PC-3 (cell line): ENCODE measurements at regions not wholly inside any gene's neighbourhood (a gene's known extent, or its start where the extent isn't known, plus 50 kb on each side); places are given as distances from the start of the nearest gene placed in this dataset.

ENCODE experiments used
- ATAC-seq: fragments of 200-7000 bp; cut with Tn5 transposase; 2 replicates; pipeline ENCODE4 v1.9.1; 2020; ENCODE audit warnings: mild to moderate bottlenecking, moderate library complexity
- BruUV-seq: library from RNA; stranded (reverse); fragments of 400-500 nt; replicated peaks from 2 replicates; lab custom pipeline; 2021; lab: Mats Ljungman, UMichigan
- CTCF ChIA-PET: fragments of 300-600 bp; sonication (Branson Sonifier 250); formaldehyde crosslinking; loops from one replicate; lab custom pipeline; 2022; ENCODE audit warnings: antibody characterized with exemption; lab: Charles Lee
- POLR2A ChIA-PET: fragments of 300-600 bp; sonication (Branson Sonifier 250); formaldehyde crosslinking; loops from one replicate; lab custom pipeline; 2022; ENCODE audit warnings: antibody characterized with exemption; ENCODE audit not compliant: unreplicated experiment; lab: Charles Lee
- DNase-seq: peaks from one replicate; pipeline ENCODE4 v3.0.0-alpha.2; 2015
- H2AFZ ChIP-seq: fragments of 300-600 bp; sonication (generic); 2 replicates; pipeline ENCODE4 v1.6.0; 2016; ENCODE audit warnings: antibody characterized with exemption, low read length
- H3F3A ChIP-seq: fragments of 300-600 bp; sonication (generic); one replicate; pipeline ENCODE4 v1.6.0; 2017; ENCODE audit warnings: antibody characterized with exemption, low read length, control low read depth, mild to moderate bottlenecking; ENCODE audit not compliant: unreplicated experiment
- H3K27ac ChIP-seq: fragments of 300-600 bp; sonication (generic); 2 replicates; pipeline ENCODE4 v1.5.1; 2016; ENCODE audit warnings: mild to moderate bottlenecking, low read length
- H3K27me3 ChIP-seq: fragments of 300-600 bp; sonication (generic); 2 replicates; pipeline ENCODE4 v1.6.1; 2016; ENCODE audit warnings: low read length, mixed read lengths
- H3K36me3 ChIP-seq: fragments of 300-600 bp; sonication (generic); 2 replicates; pipeline ENCODE4 v1.6.1; 2016; ENCODE audit warnings: low read depth, mixed run types, low read length, mixed read lengths
- H3K4me1 ChIP-seq: fragments of 300-600 bp; sonication (generic); 2 replicates; pipeline ENCODE4 v1.5.1; 2016; ENCODE audit warnings: low read length; ENCODE audit not compliant: insufficient read depth
- H3K4me2 ChIP-seq: fragments of 300-600 bp; sonication (generic); 2 replicates; pipeline ENCODE4 v1.6.0; 2016; ENCODE audit warnings: low read length
- H3K4me3 ChIP-seq: fragments of 300-600 bp; sonication (generic); 2 replicates; pipeline ENCODE4 v1.5.1; 2016; ENCODE audit warnings: mild to moderate bottlenecking, low read length, mixed read lengths
- H3K79me2 ChIP-seq: fragments of 300-600 bp; sonication (generic); 2 replicates; pipeline ENCODE4 v1.6.1; 2017; ENCODE audit warnings: low read length, mixed read lengths
- H3K9ac ChIP-seq: fragments of 300-600 bp; sonication (generic); 2 replicates; pipeline ENCODE4 v1.6.0; 2016; ENCODE audit warnings: mild to moderate bottlenecking, low read length
- H3K9me2 ChIP-seq: fragments of 300-600 bp; sonication (generic); replicated peaks from 2 replicates; pipeline ENCODE4 v1.6.1; 2016; ENCODE audit warnings: mixed run types, low read length, mixed read lengths
- H3K9me3 ChIP-seq: fragments of 300-600 bp; sonication (generic); 2 replicates; pipeline ENCODE4 v1.6.1; 2016; ENCODE audit warnings: low read length, mixed read lengths
- H4K20me1 ChIP-seq: fragments of 300-600 bp; sonication (generic); 2 replicates; pipeline ENCODE4 v1.6.1; 2016; ENCODE audit warnings: low read length, mixed read lengths
- EZH2 ChIP-seq: fragments of 300-600 bp; sonication (generic); IDR thresholded peaks from one replicate; pipeline ENCODE4 v1.6.1; 2017; ENCODE audit warnings: antibody characterized with exemption, mild to moderate bottlenecking, low read length; ENCODE audit not compliant: unreplicated experiment
- EZH2phosphoT487 ChIP-seq: fragments of 300-600 bp; sonication (generic); IDR thresholded peaks from 2 replicates; pipeline ENCODE4 v1.6.1; 2018; ENCODE audit warnings: mild to moderate bottlenecking, antibody characterized with exemption, low read length, borderline replicate concordance
- intact Hi-C: fragments of 100-400 bp; cut with micrococcal nuclease; formaldehyde crosslinking; loops from 2 replicates; pipeline ENCODE4 v1.9.0; 2023
- TF ChIP-seq, protein P1 (sequence below): fragments of 300-600 bp; sonication (generic); conservative IDR thresholded peaks from 2 replicates; pipeline ENCODE4 v1.5.1; 2017; ENCODE audit warnings: antibody characterized with exemption, low read depth, mild to moderate bottlenecking, low read length

GRCh38 chr19:28504727-28505126, 708.2 kb downstream of the UQCRFS1 start:
- ChIA-PET CTCF (no interaction called here), POLR2A (no interaction called here)
- no peak overlapping the region for H3K9ac ChIP-seq
- H3K4me2 ChIP-seq = no peak overlapping the region
- H3K27ac ChIP-seq = no peak overlapping the region
- H3K4me3 ChIP-seq = no peak overlapping the region
- H2AFZ ChIP-seq = no peak overlapping the region
- H3K4me1 ChIP-seq = no peaks in the 10 kb centered on the region
- no TSS peak for BruUV-seq
- DNase-seq (no peak), ATAC-seq (no peak)
- H3F3A ChIP-seq = no peaks in the 10 kb centered on the region
- TF ChIP-seq, protein P1, sequence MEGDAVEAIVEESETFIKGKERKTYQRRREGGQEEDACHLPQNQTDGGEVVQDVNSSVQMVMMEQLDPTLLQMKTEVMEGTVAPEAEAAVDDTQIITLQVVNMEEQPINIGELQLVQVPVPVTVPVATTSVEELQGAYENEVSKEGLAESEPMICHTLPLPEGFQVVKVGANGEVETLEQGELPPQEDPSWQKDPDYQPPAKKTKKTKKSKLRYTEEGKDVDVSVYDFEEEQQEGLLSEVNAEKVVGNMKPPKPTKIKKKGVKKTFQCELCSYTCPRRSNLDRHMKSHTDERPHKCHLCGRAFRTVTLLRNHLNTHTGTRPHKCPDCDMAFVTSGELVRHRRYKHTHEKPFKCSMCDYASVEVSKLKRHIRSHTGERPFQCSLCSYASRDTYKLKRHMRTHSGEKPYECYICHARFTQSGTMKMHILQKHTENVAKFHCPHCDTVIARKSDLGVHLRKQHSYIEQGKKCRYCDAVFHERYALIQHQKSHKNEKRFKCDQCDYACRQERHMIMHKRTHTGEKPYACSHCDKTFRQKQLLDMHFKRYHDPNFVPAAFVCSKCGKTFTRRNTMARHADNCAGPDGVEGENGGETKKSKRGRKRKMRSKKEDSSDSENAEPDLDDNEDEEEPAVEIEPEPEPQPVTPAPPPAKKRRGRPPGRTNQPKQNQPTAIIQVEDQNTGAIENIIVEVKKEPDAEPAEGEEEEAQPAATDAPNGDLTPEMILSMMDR = no peak
- no peak for TF ChIP-seq EZH2
- H3K9me3 ChIP-seq = no peaks in the 10 kb centered on the region
- no peaks in the 10 kb centered on the region for H3K79me2 ChIP-seq
- no peaks in the 10 kb centered on the region for H3K36me3 ChIP-seq
- no peaks in the 10 kb centered on the region for H3K9me2 ChIP-seq
- H4K20me1 ChIP-seq = no peaks in the 10 kb centered on the region
- intact Hi-C loops = no loop called here
- no peaks in the 10 kb centered on the region for H3K27me3 ChIP-seq

- TF ChIP-seq EZH2phosphoT487 (no peak), EZH2 (no peak)
- TF ChIP-seq, protein P1 = no peak
- Histone ChIP-seq H3K27me3 (no peaks in the 10 kb centered on the region), H4K20me1 (no peaks in the 10 kb centered on the region), H3K9me2 (no peaks in the 10 kb centered on the region), H3K9ac (no peak overlapping the region), H3K79me2 (no peaks in the 10 kb centered on the region), H3K4me2 (no peak overlapping the region), H3F3A (no peaks in the 10 kb centered on the region), H2AFZ (no peak overlapping the region), H3K9me3 (no peaks in the 10 kb centered on the region), H3K27ac (no peak overlapping the region), H3K36me3 (no peaks in the 10 kb centered on the region), H3K4me3 (no peak overlapping the region), H3K4me1 (no peaks in the 10 kb centered on the region)
- intact Hi-C loops = no loop called here
- ChIA-PET POLR2A (no interaction called here), CTCF (no interaction called here)
- DNase-seq (no peak), ATAC-seq (no peak)
- no TSS peak for BruUV-seq
Observed at GRCh38 chr19:28504139-28504538, 708.8 kb downstream of the UQCRFS1 start.

DNA sequence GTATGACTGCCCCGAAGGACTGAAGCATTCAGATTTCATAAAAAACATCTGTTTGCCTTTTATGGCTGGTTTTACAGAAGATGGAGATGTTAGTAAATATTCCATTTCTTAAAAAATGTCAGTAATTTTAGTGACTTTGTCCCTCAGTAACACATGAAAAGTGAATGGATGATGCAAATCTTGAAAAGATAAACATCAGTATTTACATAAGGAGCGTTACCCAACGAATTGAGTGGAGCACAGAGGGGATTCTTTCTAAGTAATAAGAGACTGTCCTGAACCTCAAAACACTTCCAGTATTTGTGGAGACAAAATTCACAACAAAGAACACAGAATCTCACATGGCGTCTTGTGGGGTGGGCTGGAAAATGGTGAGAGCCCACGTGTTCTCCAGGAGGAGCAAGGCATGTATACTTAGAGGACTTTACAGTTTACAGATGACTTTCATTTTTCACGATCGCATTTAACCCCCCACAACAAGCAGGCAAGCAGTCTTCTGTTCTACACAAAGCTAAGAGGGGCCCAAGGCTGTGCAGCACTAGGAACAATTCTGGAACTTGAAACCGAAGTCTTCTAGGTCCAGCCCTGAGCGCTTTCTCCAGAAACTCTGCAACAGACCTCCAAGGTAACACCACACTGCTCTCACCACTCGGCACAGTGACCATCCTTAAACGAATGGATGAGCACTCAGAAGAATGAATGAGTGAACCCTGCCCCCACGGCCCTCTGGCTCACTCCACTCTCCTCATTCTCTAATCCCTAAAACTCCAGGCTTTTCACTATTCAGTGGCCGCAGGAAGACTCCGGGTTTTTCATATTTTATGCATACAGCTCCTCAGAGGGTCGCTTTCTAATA, 709.8 kb downstream of the UQCRFS1 start:
- no peak overlapping the region for H3K27ac ChIP-seq
- no peak overlapping the region for H2AFZ ChIP-seq
- no peak overlapping the region for H3K4me2 ChIP-seq
- ChIA-PET POLR2A (no interaction called here), CTCF (no interaction called here)
- H3K4me1 ChIP-seq = no peaks in the 10 kb centered on the region
- H4K20me1 ChIP-seq = no peaks in the 10 kb centered on the region
- no TSS peak for BruUV-seq
- no peaks in the 10 kb centered on the region for H3K9me2 ChIP-seq
- intact Hi-C loops = no loop called here
- TF ChIP-seq, protein P1 = no peak
- no peak for TF ChIP-seq EZH2phosphoT487
- TF ChIP-seq EZH2 = no peak
- no peaks in the 10 kb centered on the region for H3K9me3 ChIP-seq
- H3F3A ChIP-seq = no peaks in the 10 kb centered on the region
- H3K9ac ChIP-seq = no peak overlapping the region
- DNase-seq (no peak), ATAC-seq (no peak)
- no peaks in the 10 kb centered on the region for H3K27me3 ChIP-seq
- H3K4me3 ChIP-seq = no peak overlapping the region
- H3K79me2 ChIP-seq = no peaks in the 10 kb centered on the region
- no peaks in the 10 kb centered on the region for H3K36me3 ChIP-seq
